Keratinocyte (primary cell): ENCODE measurements at regions not wholly inside any gene's neighbourhood (a gene's known extent, or its start where the extent isn't known, plus 50 kb on each side); places are given as distances from the start of the nearest gene placed in this dataset.

Experiments
- DNase-seq: peaks from one replicate; pipeline ENCODE4 v3.0.0-alpha.2; 2011; ENCODE audit warnings: low read depth, missing footprints, low spot score
- FAIRE-seq: peaks from 2 replicates; lab custom pipeline; 2011; peaks lifted over from hg19 to GRCh38; lab: Jason Lieb, UNC
- H2AFZ ChIP-seq: 2 replicates; pipeline ENCODE4 v1.6.0; 2012; ENCODE audit warnings: low read length, control low read depth, inconsistent platforms; ENCODE audit not compliant: control insufficient read depth
- H3K27ac ChIP-seq: 2 replicates; pipeline ENCODE4 v1.5.1; 2011; ENCODE audit warnings: low read length; ENCODE audit not compliant: control insufficient read depth, insufficient read depth
- H3K27me3 ChIP-seq: 3 replicates; pipeline ENCODE4 v1.6.0; 2011; ENCODE audit warnings: low read length; ENCODE audit not compliant: control insufficient read depth, insufficient read depth; ENCODE audit errors: extremely low read depth
- H3K36me3 ChIP-seq, 2 experiments: 2 replicates in 1 of 2; 3 replicates in 1 of 2; pipeline ENCODE4 v1.5.1; 2011; ENCODE audit warnings: low read length in 2 of 2, mild to moderate bottlenecking in 1 of 2; ENCODE audit not compliant: control insufficient read depth in 2 of 2, insufficient read depth in 2 of 2; ENCODE audit errors: extremely low read depth in 1 of 2
- H3K4me1 ChIP-seq: 3 replicates; pipeline ENCODE4 v1.5.1; 2011; ENCODE audit warnings: low read length; ENCODE audit not compliant: control insufficient read depth, insufficient read depth; ENCODE audit errors: extremely low read depth
- H3K4me2 ChIP-seq: 3 replicates; pipeline ENCODE4 v1.6.0; 2011; ENCODE audit warnings: low read depth, low read length; ENCODE audit not compliant: control insufficient read depth, insufficient read depth; ENCODE audit errors: extremely low read depth
- H3K4me3 ChIP-seq, 3 experiments: fragments of 200-600 bp in 1 of 3; sonication (generic) in 1 of 3; 2 replicates in 2 of 3; 3 replicates in 1 of 3; pipeline ENCODE4 v1.5.1; 2011 to 2016; ENCODE audit warnings: low read length in 3 of 3, mild to moderate bottlenecking in 3 of 3, control low read depth in 2 of 3, inconsistent platforms in 1 of 3, low read depth in 1 of 3, mixed read lengths in 1 of 3, mixed run types in 1 of 3, moderate library complexity in 1 of 3; ENCODE audit not compliant: control insufficient read depth in 2 of 3, insufficient read depth in 2 of 3; ENCODE audit errors: extremely low read depth in 1 of 3
- H3K79me2 ChIP-seq: 2 replicates; pipeline ENCODE4 v1.6.0; 2012; ENCODE audit warnings: low read length; ENCODE audit not compliant: control insufficient read depth, insufficient read depth
- H3K9ac ChIP-seq: 3 replicates; pipeline ENCODE4 v1.6.0; 2011; ENCODE audit warnings: low read length; ENCODE audit not compliant: control insufficient read depth, insufficient read depth; ENCODE audit errors: extremely low read depth
- H3K9me1 ChIP-seq: 3 replicates; pipeline ENCODE4 v1.6.0; 2011; ENCODE audit warnings: low read length; ENCODE audit not compliant: control insufficient read depth, insufficient read depth; ENCODE audit errors: extremely low read depth
- H3K9me3 ChIP-seq: 2 replicates; pipeline ENCODE4 v1.5.1; 2012; ENCODE audit warnings: low read depth, low read length; ENCODE audit not compliant: control insufficient read depth
- H4K20me1 ChIP-seq: 3 replicates; pipeline ENCODE4 v1.6.0; 2011; ENCODE audit warnings: low read length; ENCODE audit not compliant: control insufficient read depth, insufficient read depth; ENCODE audit errors: extremely low read depth
- CTCF ChIP-seq, 3 experiments: IDR thresholded peaks in 1 of 3; conservative IDR thresholded peaks in 1 of 3; optimal IDR thresholded peaks in 1 of 3; 2 replicates in 2 of 3; 3 replicates in 1 of 3; pipeline versions ENCODE3 to v1.5.1; 2011; ENCODE audit warnings: low read length in 3 of 3, mild to moderate bottlenecking in 3 of 3, moderate library complexity in 2 of 3, control low read depth in 1 of 3, inconsistent platforms in 1 of 3; ENCODE audit not compliant: insufficient read depth in 2 of 3; ENCODE audit errors: extremely low read depth in 1 of 3
- EZH2 ChIP-seq: IDR thresholded peaks from one replicate; pipeline ENCODE4 v1.6.1; 2012; ENCODE audit warnings: inconsistent platforms, mild to moderate bottlenecking, low read length, moderate library complexity
- dilution Hi-C: fragments of 300-500 bp; cut with MboI; formaldehyde crosslinking; loops from one replicate; pipeline ENCODE4 v1.7.0; 2020; ENCODE audit warnings: low sequenced_read_pairs; ENCODE audit not compliant: extremely low pct_ligation_motif_present

- H3K9ac ChIP-seq: no peak overlapping the region
- TF ChIP-seq CTCF (optimal IDR thresholded peaks at IDR 0.05 in 1 of 3, IDR thresholded peaks at IDR 0.05 in 1 of 3, conservative IDR thresholded peaks at IDR 0.05 in 1 of 3; ENCODE audit: extremely low read depth in 1 of 3, insufficient read depth in 2 of 3, low read length in 3 of 3) (no peak), EZH2 (no peak)
- no peaks in the 10 kb centered on the region for H3K79me2 ChIP-seq
- FAIRE-seq: no peak
- no peak overlapping the region for H2AFZ ChIP-seq
- H4K20me1 ChIP-seq: no peaks in the 10 kb centered on the region
- H3K36me3 ChIP-seq: no peaks in the 10 kb centered on the region
- dilution Hi-C loops: no loop called here
- H3K4me1 ChIP-seq: no peaks in the 10 kb centered on the region
- H3K4me3 ChIP-seq: no peak overlapping the region
- no peaks in the 10 kb centered on the region for H3K9me3 ChIP-seq
- no peak for DNase-seq
- no peaks in the 10 kb centered on the region for H3K9me1 ChIP-seq
- no peaks in the 10 kb centered on the region for H3K27me3 ChIP-seq
- H3K4me2 ChIP-seq: no peak overlapping the region
- no peak overlapping the region for H3K27ac ChIP-seq
Observed at GRCh38 chr15:81966631-81967030, 79.2 kb downstream of the MEX3B start.

- Histone ChIP-seq H2AFZ (no peak overlapping the region), H3K36me3 (no peaks in the 10 kb centered on the region), H3K79me2 (no peaks in the 10 kb centered on the region), H3K4me1 (no peaks in the 10 kb centered on the region), H3K27ac (no peak overlapping the region), H3K4me2 (no peak overlapping the region), H3K9ac (no peak overlapping the region), H4K20me1 (no peaks in the 10 kb centered on the region), H3K9me3 (no peaks in the 10 kb centered on the region), H3K4me3 (no peak overlapping the region), H3K9me1 (no peaks in the 10 kb centered on the region), H3K27me3 (no peaks in the 10 kb centered on the region)
- TF ChIP-seq EZH2 (no peak), CTCF (optimal IDR thresholded peaks at IDR 0.05 in 1 of 3, IDR thresholded peaks at IDR 0.05 in 1 of 3, conservative IDR thresholded peaks at IDR 0.05 in 1 of 3; ENCODE audit: extremely low read depth in 1 of 3, insufficient read depth in 2 of 3, low read length in 3 of 3) (no peak)
- DNase-seq (no peak), FAIRE-seq (no peak)
- dilution Hi-C loops: no loop called here
Observed at GRCh38 chr15:81962482-81962881, 83.3 kb downstream of the MEX3B start.
